Kidney (tissue), 13 donors: ENCODE measurements at regions not wholly inside any gene's neighbourhood (a gene's known extent, or its start where the extent isn't known, plus 50 kb on each side); places are given as distances from the start of the nearest gene placed in this dataset.
"Not testable (repeated sequence)": the region's sequence is repeated elsewhere in the genome, so short reads cannot be mapped to it uniquely, and the experiment has no call there.

Experiments
- DNase-seq, 5 donors: peaks; one replicate each; pipeline ENCODE4 v3.0.0-alpha.2; 2013 to 2020
- FAIRE-seq: peaks from 2 replicates; lab custom pipeline; 2012; peaks lifted over from hg19 to GRCh38; lab: Jason Lieb, UNC
- H3K27ac ChIP-seq, 2 donors: one replicate each; pipeline ENCODE4 v1.7.0; 2013; ENCODE audit warnings: low read depth in 2 of 2, low read length in 2 of 2, inconsistent platforms in 1 of 2
- H3K27me3 ChIP-seq: one replicate; pipeline ENCODE4 v1.7.1; 2013; ENCODE audit warnings: low read length, inconsistent platforms; ENCODE audit not compliant: control insufficient read depth, insufficient read depth
- H3K36me3 ChIP-seq, 3 donors: one replicate each; pipeline versions ENCODE4 v1.7.0 to v1.7.1; 2013; ENCODE audit warnings: low read length in 3 of 3, control low read depth in 1 of 3, inconsistent platforms in 1 of 3; ENCODE audit not compliant: insufficient read depth in 3 of 3, control insufficient read depth in 2 of 3
- H3K4me1 ChIP-seq, 3 donors: one replicate each; pipeline versions ENCODE4 v1.7.0 to v1.7.1; 2013; ENCODE audit warnings: low read length in 3 of 3, inconsistent platforms in 1 of 3, low read depth in 1 of 3; ENCODE audit not compliant: control insufficient read depth in 2 of 3, insufficient read depth in 2 of 3
- H3K4me3 ChIP-seq, 3 donors: one replicate each; pipeline versions ENCODE4 v1.7.0 to v1.8.1; 2013; ENCODE audit warnings: low read length in 3 of 3, control low read depth in 1 of 3, inconsistent platforms in 1 of 3
- H3K9ac ChIP-seq, 3 donors: one replicate each; pipeline versions ENCODE4 v1.7.0 to v1.7.1; 2013; ENCODE audit warnings: low read length in 3 of 3, control low read depth in 1 of 3, inconsistent platforms in 1 of 3
- H3K9me3 ChIP-seq, 3 donors: one replicate each; pipeline versions ENCODE4 v1.7.0 to v1.7.1; 2013; ENCODE audit warnings: low read length in 3 of 3, control low read depth in 1 of 3, inconsistent platforms in 1 of 3; ENCODE audit not compliant: control insufficient read depth in 2 of 3, insufficient read depth in 1 of 3
- CTCF ChIP-seq: IDR thresholded peaks from 3 replicates; pipeline ENCODE4 v1.5.1; 2012; ENCODE audit warnings: mild to moderate bottlenecking, moderate library complexity, borderline replicate concordance; ENCODE audit not compliant: insufficient read depth; ENCODE audit errors: extremely low read depth
- intact Hi-C: fragments of 100-400 bp; cut with DNase I; formaldehyde crosslinking; loops from one replicate; pipeline ENCODE4 v1.11.1; 2022
- donor health status: control.
- donor health status: control.
- donor health status: control.
- donor health status: control.
- donor health status: control.
- donor health status: DM: yes; HTN: yes; CAD: no.
- donor health status: Normal renal cell carcinoma (clear cell type).

DNA sequence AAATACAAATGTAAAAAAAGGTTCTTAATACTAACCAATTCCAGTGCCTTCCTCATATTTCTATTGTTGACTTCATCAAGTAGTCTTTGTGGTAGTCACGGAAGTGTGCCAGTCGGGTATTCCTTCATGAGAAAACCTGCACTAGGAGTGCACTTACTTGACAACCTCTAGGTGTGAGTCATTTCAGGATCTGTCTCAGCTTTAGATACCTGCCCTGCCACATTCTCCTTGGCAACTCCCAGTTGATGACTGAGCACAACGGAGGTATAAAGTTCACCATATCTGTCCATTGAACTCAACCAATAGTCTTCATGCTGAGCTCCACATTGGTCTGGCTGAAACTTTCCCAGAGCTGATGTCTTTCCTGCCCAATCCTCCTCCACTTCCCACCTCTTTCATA is 215.7 kb downstream of the SYT10 start:
- Histone ChIP-seq H3K4me1 (no peaks in the 10 kb centered on the region), H3K27me3 (no peaks in the 10 kb centered on the region), H3K36me3 (no peaks in the 10 kb centered on the region), H3K27ac (no peak overlapping the region), H3K9ac (no peak overlapping the region), H3K4me3 (no peak overlapping the region), H3K9me3 (no peaks in the 10 kb centered on the region)
- DNase-seq (no peak), FAIRE-seq (no peak)
- no peak for TF ChIP-seq CTCF
- intact Hi-C loops, result no loop called here

GRCh38 chr12:33222357-33222756 is 217.3 kb downstream of the SYT10 start:
- H3K4me3 ChIP-seq, result no peak overlapping the region
- H3K36me3 ChIP-seq, result no peaks in the 10 kb centered on the region
- intact Hi-C loops, result no loop called here
- DNase-seq (no peak), FAIRE-seq (no peak)
- no peak overlapping the region for H3K27ac ChIP-seq
- H3K9ac ChIP-seq, result no peak overlapping the region
- H3K9me3 ChIP-seq, result no peaks in the 10 kb centered on the region
- H3K4me1 ChIP-seq, result no peaks in the 10 kb centered on the region
- H3K27me3 ChIP-seq, result no peaks in the 10 kb centered on the region
- TF ChIP-seq CTCF, result no peak

GRCh38 chr12:33205981-33206380 is 233.6 kb downstream of the SYT10 start:
- FAIRE-seq (no peak), DNase-seq (peak in 1 of 5 donors; percentile 6)
- Histone ChIP-seq H3K9me3 (no peaks in the 10 kb centered on the region), H3K4me1 (no peaks in the 10 kb centered on the region), H3K27me3 (no peaks in the 10 kb centered on the region), H3K4me3 (no peak overlapping the region), H3K36me3 (no peaks in the 10 kb centered on the region), H3K27ac (no peak overlapping the region), H3K9ac (no peak overlapping the region)
- TF ChIP-seq CTCF, result no peak
- intact Hi-C loops, result no loop called here

DNA sequence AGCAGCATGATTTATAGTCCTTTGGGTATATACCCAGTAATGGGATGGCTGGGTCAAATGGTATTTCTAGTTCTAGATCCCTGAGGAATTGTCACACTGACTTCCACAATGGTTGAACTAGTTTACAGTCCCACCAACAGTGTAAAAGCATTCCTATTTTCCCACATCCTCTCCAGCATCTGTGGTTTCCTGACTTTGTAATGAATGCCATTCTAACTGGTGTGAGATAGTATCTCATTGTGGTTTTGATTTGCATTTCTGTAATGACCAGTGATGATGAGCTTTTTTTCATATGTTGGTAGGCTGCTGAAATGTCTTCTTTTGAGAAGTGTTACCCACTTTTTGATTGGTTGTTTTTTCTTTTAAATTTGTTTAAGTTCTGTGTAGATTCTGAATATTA is 245.2 kb downstream of the SYT10 start:
- H3K4me3 ChIP-seq, FAIRE-seq, H3K9ac ChIP-seq, H3K27me3 ChIP-seq, H3K27ac ChIP-seq, DNase-seq, H3K4me1 ChIP-seq, intact Hi-C loops, H3K9me3 ChIP-seq, H3K36me3 ChIP-seq: not testable (repeated sequence)
